Fibroblast of skin of right quadriceps (primary cell): ENCODE measurements at regions not wholly inside any gene's neighbourhood (a gene's known extent, or its start where the extent isn't known, plus 50 kb on each side); places are given as distances from the start of the nearest gene placed in this dataset.
A peak's percentile ranks its signal among the peaks of the same experiment; 100 is the strongest.
"Not testable (repeated sequence)": the region's sequence is repeated elsewhere in the genome, so short reads cannot be mapped to it uniquely, and the experiment has no call there.

ENCODE experiments used
- DNase-seq: peaks from one replicate; pipeline ENCODE4 v3.0.0-alpha.2; 2013

DNA sequence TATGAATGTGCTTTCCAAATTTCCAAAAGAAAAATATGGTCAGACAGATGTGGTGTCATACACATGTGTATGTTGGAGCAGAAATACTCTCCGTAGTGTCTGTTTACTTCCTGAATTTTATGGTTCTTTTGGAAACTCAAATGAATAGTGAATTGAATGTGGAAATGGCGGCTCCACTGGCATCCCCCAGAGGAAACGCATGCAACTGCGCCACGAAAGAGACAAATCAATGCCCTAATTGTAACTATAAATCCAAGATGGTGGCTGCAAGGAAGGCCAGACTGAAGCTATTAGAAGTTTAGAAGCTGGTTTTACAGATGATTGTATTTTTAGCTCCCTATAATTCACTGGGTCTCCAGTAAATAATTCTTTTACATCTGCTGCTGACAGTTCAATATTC lies 246.7 kb downstream of the FGFR2 start:
- no peak for DNase-seq

DNA sequence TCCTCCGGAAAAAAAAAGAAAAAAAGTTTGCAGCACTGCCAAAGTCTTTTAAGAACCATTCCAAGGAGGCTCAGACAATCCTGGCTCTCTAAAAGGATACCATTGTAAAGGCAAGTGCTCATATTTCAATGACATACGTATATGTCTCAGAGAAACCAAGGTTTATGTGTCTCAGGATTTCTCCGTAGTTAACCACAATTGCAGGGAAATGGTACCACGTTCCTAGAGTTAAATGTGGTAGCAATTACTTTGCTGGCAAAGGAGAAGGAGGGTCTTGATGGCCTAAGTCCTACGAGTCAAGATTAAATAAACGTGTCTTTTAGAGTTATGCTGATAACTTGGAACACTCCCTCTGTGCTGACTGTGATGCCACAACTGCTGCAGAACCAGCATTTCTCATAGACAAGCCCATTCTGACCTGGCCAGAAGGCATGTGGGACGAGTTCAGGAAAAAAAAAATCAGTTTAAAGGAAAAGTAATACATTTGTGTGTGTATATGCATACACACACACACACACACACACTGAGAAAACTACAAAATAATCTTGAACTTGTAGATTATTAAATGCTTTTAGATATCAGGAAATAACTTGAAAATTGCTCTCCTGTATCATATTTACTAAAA lies 245.9 kb downstream of the FGFR2 start:
- DNase-seq: peak; percentile 27

DNA sequence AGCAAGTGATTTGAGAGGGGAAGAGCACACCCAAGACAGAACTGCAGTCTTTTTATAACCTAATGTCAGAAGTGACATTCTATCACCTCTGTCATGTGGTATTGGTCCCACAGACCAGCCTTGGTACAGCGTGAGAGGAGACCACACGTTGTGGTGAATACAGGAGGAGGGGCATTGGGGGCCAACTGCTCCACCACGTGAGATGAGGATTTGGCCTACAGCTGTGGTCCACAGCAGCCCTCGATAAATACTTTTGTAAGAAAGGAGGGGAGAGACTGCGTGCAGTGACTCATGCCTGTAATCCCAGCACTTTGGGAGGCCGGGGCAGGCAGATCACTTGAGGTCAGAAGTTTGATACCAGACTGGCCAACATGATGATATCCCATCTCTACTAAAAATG lies 243.1 kb downstream of the FGFR2 start:
- no peak for DNase-seq

DNA sequence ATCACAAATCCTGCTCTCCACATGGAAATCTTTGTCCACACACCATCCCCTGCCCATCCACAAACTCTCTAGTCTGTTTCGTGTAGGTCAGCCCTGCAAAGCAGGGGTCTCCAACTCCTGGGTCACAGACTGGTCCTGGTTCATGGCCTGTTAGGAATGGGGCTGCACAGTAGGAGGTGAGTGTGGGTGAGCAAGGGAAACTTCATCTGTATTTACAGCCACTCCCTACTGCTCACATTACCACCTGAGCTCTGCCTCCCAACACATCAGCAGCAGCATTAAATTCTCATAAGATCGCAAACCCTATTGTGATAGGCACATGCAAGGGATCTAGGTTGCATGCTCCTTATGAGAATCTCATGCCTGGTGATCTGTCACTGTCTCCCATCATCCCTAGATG lies 242.1 kb downstream of the FGFR2 start:
- no peak for DNase-seq

DNA sequence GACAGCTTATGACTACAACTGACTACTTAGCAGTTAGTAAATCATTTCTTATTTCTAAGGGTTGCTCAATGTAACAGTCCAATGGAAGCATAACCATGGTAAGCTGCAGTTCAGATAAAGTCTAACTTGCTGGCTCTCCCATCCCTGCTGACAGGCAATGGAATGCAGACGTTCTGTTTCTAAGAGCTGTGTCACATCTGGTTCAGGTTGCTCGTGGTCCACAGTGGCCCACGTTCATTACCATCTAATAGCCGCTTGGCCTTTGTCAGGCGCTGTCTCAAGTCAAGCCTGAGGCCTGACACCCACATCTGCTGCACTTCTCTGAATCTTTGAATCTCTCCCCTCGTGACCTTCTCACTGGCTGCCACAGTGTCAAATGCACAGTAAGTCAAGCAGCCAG lies 240.8 kb downstream of the FGFR2 start:
- DNase-seq: no peak

DNA sequence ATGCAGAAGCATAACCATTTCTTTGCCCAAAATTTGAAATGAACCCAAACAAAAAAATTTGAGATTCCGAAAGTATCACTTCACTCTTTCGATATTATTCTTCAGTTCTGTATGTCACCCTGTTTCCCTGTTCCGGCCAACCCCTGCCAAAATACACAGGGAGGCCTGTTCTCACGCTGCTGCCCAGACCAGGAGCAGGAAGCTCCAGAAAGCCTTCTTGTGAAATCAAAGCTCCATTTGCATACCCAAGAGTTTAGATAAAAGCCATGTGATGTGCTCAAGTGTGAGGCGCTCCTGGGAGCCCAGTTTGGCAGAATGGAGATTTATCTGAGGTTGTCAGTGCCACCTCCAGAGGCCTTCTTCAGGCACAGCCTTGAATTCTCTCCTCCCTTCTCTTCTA lies 236.2 kb downstream of the FGFR2 start:
- DNase-seq: no peak

DNA sequence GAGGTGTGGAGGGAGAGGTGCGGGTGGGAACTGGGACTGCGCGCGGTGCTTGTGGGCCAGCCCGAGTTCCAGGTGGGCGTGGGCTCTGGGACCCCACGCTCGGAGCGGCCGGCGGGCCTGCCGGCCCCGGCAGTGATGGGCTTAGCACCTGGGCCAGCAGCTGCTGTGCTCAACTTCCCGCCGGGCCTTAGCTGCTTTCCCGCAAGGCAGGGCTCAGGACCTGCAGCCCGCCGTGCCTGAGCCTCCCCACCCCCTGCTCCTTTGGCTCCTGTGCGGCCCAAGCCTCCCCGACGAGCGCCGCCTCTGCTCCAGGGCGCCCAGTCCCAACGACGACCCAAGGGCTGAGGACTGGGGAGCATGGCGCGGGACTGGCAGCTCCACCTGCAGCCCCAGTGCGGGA lies 232.7 kb downstream of the FGFR2 start:
- DNase-seq: no peak

DNA sequence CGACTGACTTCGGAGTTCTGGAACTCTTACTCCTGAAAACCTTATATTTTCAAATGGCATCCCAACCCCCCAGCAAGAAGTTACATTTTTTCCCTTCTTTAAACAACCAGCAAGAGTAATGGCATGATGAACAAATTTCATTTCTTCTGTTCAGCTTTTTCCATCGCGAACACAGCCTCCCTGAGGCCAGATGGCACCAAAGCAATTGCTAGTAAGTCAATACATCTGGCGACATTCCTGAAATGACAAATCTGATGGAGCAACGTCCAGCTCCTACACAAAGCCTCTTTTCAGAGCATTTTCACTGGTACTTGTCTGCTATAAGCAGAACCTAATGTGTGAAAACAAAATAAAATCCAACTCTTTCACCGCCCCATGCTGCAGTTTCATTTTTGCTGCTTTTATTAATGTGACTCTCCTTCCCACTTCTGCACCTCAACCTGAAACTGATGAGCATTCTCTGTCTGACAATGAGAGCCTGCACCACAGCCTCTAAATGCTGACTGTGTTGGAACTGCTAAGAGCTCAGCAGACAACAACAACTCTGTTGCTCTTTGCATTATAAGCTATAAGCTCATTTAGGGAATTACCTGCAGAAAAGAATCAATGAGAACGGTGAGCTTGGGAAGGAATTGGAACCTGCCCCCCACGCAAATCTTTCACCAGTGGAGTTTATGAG lies 229.8 kb downstream of the FGFR2 start:
- no peak for DNase-seq

DNA sequence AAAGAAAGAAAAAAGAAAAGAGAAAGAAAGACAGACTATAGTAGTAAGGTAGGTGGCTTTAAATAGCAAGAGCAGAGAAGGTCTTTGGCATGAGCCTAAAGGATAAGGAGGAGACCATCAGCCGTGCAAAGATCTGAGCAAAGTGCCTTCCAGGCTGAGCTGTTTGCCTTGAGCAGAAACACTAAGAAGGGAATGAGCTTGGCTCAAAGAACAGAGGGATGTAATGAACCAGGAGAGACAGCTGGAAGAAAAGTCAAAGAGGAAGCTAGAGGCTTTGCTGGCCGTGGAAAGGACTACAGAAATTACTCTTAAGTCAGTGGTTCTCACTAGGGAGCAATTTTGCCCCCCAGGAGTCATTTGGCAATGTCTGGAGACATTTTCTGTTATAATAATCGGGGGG lies 228.6 kb downstream of the FGFR2 start:
- DNase-seq: no peak

DNA sequence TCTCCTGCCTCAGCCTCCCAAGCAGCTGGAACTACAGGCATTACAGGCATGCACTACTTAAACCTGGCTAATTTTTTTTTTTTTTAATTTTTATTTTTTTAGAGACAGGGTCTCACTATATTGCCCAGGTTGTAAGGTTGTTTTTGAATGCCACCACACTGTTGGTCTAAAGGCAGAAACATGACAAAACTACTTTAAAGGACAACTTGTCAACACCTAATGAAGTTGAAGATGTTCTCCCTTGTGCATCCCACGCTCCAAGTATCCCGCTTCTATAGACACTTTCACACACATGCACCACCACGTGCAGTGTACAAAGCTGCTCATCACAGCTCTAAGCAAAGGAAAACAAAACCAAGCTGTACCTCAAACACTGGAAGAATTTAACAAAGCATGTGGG lies 226.4 kb downstream of the FGFR2 start:
- no peak for DNase-seq

DNA sequence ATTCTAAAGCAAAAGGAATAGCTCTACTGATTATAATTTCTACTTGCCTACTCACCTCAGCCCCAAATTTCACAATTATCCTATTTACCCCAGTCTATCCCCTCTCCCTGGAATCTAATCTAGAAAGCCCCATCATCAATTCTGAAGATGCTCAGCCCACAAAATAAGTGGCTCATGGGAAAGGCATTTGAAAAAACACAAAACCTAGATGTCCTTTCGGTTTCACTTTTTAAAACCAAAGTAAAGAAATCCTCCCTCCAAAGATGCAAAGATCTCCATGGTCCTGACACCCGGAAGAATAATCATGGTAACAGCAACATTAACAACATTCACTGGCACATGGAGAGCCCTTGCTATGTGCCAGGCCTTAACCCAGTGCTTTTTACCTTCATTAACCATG lies 224.8 kb downstream of the FGFR2 start:
- no peak for DNase-seq

DNA sequence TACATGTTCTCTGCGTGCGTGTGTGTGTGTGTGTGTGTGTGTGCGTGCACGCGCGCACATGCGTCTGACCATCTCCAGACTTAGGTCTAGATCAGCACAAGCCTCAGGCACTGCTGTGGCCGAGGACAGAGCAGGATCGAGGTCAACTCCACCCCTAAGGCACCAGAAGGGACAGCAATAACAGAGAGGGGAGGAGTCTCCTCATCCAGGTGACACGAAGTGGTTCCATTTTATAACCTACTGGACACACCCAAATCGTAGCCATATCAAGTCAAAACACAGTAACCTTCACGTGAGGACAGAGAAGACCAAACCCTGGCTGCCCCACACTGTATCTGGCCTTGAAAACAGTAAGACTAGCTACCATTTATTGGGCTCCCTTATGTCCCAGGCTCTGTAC lies 224.1 kb downstream of the FGFR2 start:
- DNase-seq: no peak

DNA sequence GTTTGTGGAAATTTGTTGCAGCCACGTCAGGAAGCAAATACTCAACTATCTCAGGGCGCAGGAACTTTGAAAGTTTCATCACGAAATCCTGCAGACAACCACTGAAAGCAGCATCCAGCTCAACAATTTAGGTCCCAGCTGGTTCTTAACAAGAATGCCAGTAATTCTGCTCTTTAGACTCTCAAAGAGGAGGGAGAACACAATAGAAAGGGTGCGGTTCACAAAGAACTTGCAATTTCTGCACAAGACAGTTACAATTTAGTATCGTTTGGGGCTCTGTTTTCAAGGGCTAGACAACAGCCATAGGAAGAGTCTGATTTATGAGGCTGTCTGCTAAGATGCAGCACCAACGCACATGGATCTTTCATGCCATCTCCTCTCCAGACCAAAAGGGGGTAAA lies 223.1 kb downstream of the FGFR2 start:
- DNase-seq: no peak

DNA sequence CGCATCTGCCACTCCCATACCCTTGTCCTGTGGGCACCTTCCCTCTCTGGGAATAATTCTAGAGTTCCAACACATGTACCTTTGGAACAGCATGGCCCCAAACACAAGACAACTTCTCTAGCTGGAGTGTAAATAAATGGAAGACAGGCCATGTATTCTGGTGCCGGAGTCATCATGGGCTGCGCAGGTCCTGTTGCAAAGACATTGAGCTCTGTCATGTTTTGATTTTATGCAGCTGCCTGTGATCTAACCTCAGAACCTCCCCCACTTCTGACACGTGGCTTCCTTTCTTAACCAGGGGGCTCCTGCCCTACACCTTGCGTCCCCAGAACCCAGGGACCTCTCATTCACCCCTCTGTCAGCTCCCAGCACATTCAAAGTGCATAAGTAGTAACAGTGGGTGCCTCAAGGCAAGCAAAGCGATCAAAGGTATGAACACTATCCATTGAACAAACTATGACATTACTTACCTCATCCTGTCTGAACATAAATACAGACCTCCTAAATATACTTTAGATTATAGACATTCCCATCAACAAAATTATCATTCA lies 219.9 kb downstream of the FGFR2 start:
- no peak for DNase-seq

DNA sequence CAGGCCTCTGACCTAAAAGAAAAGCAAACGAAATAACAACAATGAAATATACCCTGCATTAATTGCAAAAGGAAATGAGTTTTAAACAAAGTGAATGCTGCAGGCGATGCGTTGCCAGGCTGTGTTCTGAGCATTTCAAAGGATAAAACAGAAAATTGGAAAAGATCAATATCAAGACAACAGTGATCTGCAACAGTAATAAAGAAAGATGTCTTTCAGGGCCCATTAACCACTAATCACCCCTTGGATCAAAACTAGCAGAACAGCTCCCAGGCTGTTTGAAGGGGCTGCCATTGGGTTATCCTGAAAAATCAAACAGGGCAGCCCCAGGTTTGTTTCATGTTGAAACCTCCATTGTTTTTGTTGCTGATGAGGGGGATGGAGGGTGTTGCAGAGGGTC lies 219.2 kb downstream of the FGFR2 start:
- DNase-seq: no peak

DNA sequence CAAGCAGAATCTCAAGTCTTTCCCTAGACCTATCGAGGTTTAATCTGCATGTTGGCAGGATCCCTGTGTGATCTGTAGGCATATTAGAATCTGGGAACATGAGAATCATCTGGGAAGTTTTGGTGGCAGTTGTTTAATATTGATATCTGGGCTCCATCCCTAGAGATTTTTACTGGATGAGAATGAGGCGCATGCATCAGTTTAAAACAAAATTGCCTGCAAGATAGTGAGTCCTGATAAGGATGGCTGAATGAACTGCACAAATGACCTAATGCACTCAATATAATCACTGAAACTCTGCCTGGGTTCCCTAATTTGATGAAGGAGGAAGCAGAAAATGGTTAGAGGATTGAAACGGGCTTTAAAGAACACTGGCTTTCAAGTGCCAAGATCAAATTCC lies 218.0 kb downstream of the FGFR2 start:
- no peak for DNase-seq

DNA sequence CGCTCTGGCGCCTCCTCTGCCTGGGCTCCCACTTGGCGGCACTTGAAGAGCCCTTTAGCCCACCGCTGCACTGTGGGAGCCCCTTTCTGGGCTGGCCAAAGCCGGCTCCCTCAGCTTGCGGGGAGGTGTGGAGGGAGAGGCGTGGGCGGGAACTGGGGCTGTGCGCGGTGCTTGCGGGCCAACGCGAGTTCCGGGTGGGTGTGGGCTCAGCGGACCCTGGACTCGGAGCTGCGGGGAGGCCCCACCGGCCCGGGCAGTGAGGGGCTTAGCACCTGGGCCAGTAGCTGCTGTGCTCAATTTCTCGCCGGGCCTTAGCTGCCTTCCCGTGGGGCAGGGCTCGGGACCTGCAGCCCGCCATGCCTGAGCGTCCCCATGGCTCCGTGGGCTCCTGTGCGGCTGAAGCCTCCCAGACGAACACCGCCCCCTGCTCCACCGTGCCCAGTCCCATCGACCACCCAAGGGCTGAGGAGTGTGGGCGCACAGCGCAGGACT lies 216.2 kb downstream of the FGFR2 start:
- not testable (repeated sequence) for DNase-seq

DNA sequence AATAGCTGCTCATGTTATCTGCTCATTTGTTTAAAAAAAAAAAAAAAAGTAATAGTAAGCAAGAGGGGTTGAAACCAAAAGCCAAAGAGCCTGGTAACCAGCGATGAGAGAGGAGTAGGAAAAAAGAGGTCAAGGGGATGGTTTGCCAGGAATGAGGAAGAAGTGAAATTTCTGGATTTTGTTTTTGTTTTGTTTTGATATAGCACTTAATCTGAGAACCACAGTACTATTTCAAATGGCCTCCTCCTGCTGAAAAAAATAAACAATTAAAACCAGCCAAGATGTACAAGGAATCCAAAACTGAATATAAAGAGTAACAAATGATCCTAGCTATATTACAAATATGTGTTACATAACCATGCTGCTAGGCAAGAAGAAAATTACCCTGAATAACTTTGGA lies 213.1 kb downstream of the FGFR2 start:
- no peak for DNase-seq

DNA sequence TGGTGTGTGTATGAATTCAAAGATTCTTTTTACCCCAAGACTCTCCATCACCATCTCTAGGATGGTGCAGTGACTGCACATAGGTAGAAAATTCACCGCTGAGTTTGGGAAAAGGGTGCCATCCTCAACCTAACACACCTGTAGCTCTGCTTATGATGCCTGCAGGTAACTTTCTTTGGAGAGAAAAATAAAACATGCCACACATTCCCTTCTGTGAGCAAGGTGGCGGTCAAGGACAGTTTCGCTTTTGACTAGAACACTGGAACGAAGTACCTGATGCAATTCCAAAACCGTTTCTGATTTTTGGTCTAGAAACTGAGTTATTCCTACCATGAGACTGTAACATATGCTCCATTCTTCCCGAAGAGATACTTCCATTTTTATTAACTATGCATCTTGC lies 205.6 kb downstream of the FGFR2 start:
- no peak for DNase-seq

DNA sequence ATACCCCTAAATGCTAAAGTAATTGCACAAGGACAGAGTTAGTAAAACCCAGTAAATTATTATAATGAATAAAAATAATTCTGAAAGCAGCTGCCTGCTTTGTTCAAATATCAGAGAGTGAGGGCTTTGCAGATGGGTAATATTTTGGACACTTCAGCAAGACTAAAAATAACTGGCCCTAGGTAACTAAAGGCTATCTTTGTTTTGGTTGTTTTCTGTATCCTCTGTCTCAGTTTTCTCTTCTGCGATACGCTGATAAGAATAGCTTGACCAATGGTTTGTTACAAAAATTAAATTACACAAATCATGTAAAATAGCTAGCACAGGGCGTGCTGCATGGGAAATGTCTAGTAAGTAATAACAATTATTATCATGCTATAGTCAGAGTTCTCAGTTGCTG lies 204.7 kb downstream of the FGFR2 start:
- DNase-seq: no peak

DNA sequence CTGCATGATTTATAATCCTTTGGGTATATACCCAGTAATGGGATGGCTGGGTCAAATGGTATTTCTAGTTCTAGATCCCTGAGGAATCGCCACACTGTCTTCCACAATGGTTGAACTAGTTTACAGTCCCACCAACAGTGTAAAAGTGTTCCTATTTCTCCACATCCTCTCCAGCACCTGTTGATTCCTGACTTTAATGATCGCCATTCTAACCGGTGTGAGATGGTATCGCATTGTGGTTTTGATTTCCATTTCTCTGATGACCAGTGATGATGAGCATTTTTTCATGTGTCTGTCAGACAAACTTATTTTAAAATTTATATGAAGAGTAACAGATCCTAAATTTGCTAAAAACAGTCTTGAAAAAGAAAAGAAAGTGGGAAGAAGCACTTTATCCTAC lies 197.7 kb downstream of the FGFR2 start:
- DNase-seq: not testable (repeated sequence)

DNA sequence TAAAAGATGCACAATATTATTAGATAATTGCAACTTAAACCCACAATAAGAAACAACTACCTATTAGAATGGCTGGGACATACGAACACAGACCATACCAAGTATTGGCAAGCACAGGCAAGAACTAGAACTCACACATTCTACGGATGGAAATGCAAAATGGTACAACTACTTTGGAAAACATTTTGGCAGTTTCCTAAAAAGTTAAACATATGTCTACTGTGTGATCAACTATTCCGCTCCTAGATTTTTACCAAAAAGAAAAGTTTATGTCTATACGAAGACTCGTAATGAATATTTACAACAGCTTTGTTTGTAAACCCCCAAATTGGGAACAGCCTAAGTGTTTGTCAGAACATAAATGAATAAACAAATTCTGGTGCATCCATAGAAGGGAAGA lies 194.7 kb downstream of the FGFR2 start:
- DNase-seq: no peak

DNA sequence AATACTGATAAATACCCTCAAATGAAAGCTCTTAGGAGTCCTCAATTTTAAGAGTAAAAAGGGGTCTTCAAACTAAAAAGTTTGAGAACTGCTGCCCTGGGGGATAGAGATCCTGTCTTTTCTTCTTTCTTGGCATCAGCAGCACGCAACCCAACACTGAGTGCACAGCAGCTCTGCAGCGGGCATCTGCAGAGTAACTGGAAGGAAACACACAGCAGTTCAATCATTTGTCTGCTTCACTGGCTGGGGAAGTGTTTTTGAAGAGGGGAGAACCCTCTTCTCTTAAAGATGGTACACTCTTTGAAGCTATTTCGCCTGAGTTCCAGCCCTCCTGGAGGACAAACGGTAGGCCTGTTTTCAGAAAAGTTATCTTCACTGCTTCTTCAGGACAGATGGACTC lies 193.6 kb downstream of the FGFR2 start:
- DNase-seq: no peak

DNA sequence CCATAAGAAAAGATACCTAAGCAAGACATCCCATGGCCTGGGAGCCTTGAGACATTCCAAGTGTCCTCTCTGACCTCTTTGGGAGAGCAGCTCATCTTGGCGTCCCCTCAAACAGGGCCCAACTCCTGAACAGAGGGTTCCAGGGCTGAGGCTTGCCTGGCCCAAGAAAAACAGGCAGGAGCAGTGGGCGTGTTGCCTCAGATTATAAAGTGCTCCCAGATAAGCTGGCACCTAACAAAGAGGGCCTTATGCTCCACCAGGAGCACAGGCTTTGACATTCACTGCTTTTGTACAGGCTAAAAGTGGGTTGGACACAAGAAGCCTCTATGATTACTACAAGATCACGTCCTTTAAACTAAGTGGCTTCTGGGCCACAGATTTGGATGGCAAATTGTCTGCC lies 193.1 kb downstream of the FGFR2 start:
- no peak for DNase-seq

DNA sequence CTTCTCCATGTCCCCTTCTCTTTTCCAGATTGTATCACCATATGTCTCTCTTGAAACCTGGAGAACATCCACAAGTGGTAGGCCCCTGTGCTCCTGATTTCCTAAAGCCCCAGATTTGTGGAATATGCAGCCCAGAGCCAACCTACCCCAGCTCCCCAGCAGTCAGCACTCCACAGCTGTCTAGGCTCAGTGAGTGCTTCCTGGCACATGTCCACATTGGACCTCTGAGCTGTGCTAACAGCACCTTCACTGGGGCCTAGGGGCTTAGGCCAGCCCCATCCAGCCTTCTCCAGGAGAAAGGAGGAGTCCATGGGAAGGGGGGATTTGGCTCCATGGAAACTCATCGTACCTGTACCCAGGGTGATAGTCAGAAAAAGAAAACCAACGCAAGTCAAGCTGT lies 192.7 kb downstream of the FGFR2 start:
- DNase-seq: no peak
